Skin of body (tissue), 1 donor: ENCODE measurements at regions not wholly inside any gene's neighbourhood (a gene's known extent, or its start where the extent isn't known, plus 50 kb on each side); places are given as distances from the start of the nearest gene placed in this dataset.

Source experiments
- DNase-seq: peaks from one replicate; lab custom pipeline; 2025; lab: John Stamatoyannopoulos, UW

GRCh38 chr11:45597097-45597496, 68.3 kb downstream of the CHST1 start:
- DNase-seq = no peak

GRCh38 chr11:45596571-45596970, 68.9 kb downstream of the CHST1 start:
- no peak for DNase-seq

GRCh38 chr11:45593992-45594391, 71.4 kb downstream of the CHST1 start:
- DNase-seq = no peak

GRCh38 chr11:45592636-45593035, 72.8 kb downstream of the CHST1 start:
- no peak for DNase-seq

- no peak for DNase-seq
Observed at GRCh38 chr11:45590743-45591142, 74.7 kb downstream of the CHST1 start.

- no peak for DNase-seq
Observed at GRCh38 chr11:45585205-45585604, 80.2 kb downstream of the CHST1 start.

- DNase-seq = no peak
Observed at GRCh38 chr11:45583981-45584566, 81.3 kb downstream of the CHST1 start.

- no peak for DNase-seq
Observed at GRCh38 chr11:45580399-45580798, 85.0 kb downstream of the CHST1 start.

- no peak for DNase-seq
Observed at GRCh38 chr11:45578316-45578715, 87.1 kb downstream of the CHST1 start.

GRCh38 chr11:45577752-45578151, 87.7 kb downstream of the CHST1 start:
- DNase-seq = no peak

- DNase-seq = no peak
Observed at GRCh38 chr11:45576461-45577215, 88.8 kb downstream of the CHST1 start.

- DNase-seq = no peak
Observed at GRCh38 chr11:45573728-45574127, 91.7 kb downstream of the CHST1 start.

GRCh38 chr11:45572354-45573123, 92.9 kb downstream of the CHST1 start:
- no peak for DNase-seq

- DNase-seq = no peak
Observed at GRCh38 chr11:45569776-45570175, 95.6 kb downstream of the CHST1 start.

- DNase-seq = no peak
Observed at GRCh38 chr11:45568049-45568448, 97.4 kb downstream of the CHST1 start.

- no peak for DNase-seq
Observed at GRCh38 chr11:45565446-45565988, 99.9 kb downstream of the CHST1 start.

- no peak for DNase-seq
Observed at GRCh38 chr11:45563810-45564209, 101.6 kb downstream of the CHST1 start.

- DNase-seq = no peak
Observed at GRCh38 chr11:45563171-45563570, 102.3 kb downstream of the CHST1 start.

- no peak for DNase-seq
Observed at GRCh38 chr11:45560913-45561281, 104.5 kb downstream of the CHST1 start.

- no peak for DNase-seq
Observed at GRCh38 chr11:45560155-45560912, 105.1 kb downstream of the CHST1 start.

GRCh38 chr11:45556851-45557707, 108.3 kb downstream of the CHST1 start:
- DNase-seq = no peak
